GM20000 (cell line): ENCODE measurements at regions not wholly inside any gene's neighbourhood (a gene's known extent, or its start where the extent isn't known, plus 50 kb on each side); places are given as distances from the start of the nearest gene placed in this dataset.

Source experiments
- DNase-seq: peaks from one replicate; pipeline ENCODE4 v3.0.0; 2012; ENCODE audit warnings: low spot score
- TF ChIP-seq, protein P1 (sequence below): IDR thresholded peaks from 2 replicates; pipeline ENCODE4 v1.5.1; 2012; ENCODE audit warnings: mild to moderate bottlenecking, control low read depth; ENCODE audit errors: extremely low read depth, missing control alignments

DNA sequence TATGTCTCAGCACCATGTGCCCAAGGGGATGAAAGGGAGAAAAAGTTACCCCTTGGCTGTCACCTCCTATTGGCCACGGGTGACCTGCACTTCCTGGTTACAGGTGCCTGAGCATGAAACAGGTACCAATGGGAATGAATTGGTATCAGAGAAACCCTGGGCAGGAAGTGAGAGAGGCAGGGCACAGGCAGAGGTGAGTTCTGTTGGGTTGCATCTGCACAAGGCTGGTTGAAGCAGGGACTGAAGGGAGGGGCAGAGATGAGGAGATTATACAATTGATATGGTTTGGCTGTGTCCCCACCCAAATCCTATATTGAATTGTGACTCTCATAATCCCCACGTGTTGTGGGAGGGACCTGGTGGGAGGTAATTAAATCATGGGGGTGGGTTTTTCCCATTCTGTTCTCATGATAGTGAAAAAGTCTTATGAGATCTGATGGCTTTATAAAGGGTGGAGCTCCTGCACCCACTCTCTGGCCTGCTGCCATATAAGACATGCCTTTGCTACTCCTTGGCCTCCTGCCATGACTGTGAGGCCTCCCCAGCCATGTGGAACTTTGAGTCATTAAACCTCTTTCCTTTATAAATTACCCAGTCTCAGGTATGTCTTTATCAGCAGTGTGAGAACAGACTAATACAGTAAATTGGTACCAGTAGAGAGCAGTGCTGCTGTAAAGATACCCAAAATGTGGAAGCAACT lies 291.8 kb downstream of the LRFN2 start:
- DNase-seq, result no peak

DNA sequence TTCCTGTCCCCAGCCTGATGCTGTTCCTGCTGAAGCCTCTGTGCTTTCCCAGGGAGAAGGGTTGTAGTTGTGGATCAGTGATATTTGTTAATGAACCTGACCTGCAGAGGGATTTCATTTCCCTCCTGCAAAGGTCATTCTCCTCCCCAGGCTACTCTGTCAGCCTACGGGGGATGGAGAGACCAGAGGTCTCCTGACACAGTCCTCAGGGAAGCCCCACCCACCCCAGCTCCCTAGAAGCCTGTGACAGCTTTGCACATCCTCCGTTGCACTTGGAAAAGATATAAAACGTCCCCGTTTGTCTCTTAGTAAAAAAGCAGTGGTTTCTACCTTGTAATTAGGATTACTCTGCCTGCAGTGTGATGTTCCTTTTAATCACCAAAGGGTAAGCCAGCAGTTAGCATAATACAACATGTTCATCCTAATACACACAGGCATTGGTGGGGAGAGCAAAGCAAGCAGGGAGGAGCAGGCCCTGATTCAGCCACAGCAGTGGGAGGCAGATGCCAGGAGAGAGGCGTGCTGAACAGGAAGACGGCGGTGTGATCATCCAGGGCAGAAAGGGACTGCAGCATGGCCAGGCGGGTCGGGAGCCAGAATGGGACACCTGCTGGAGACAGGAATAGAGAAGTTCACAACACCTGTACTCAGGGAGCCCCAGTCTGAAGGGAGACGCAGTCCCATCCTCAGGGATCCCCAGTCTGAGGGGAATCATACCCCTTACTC lies 293.5 kb downstream of the LRFN2 start:
- TF ChIP-seq, protein P1, sequence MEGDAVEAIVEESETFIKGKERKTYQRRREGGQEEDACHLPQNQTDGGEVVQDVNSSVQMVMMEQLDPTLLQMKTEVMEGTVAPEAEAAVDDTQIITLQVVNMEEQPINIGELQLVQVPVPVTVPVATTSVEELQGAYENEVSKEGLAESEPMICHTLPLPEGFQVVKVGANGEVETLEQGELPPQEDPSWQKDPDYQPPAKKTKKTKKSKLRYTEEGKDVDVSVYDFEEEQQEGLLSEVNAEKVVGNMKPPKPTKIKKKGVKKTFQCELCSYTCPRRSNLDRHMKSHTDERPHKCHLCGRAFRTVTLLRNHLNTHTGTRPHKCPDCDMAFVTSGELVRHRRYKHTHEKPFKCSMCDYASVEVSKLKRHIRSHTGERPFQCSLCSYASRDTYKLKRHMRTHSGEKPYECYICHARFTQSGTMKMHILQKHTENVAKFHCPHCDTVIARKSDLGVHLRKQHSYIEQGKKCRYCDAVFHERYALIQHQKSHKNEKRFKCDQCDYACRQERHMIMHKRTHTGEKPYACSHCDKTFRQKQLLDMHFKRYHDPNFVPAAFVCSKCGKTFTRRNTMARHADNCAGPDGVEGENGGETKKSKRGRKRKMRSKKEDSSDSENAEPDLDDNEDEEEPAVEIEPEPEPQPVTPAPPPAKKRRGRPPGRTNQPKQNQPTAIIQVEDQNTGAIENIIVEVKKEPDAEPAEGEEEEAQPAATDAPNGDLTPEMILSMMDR, result no peak
- DNase-seq, result no peak

More for the DNA sequence above, 291.8 kb downstream of the LRFN2 start:
- TF ChIP-seq, protein P1, result no peak

GRCh38 chr6:40293060-40293459 lies 294.1 kb downstream of the LRFN2 start:
- TF ChIP-seq, protein P1, result no peak
- DNase-seq, result no peak

GRCh38 chr6:40290816-40291215 lies 296.3 kb downstream of the LRFN2 start:
- TF ChIP-seq, protein P1, result no peak
- no peak for DNase-seq

DNA sequence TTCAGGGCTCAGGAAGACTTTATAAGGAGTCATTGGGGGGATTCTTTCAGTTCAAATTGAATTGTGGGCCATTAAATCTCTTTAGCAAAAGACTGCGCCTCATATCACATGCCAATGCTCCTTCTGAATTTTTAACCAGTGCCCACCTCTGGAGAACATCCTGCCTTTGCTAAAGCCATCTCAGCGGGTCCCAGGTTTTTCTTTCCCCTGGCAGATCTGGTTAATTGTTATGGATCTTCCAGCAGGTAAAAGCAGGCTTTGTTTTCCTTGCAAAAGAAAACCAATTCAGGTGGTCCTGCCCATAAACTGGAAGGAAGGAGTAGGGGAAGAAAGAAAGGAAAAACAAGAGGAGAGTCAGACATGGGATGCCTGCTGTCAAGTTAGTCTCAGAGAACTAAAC lies 298.2 kb downstream of the LRFN2 start:
- TF ChIP-seq, protein P1, result no peak
- DNase-seq, result no peak

GRCh38 chr6:40287296-40287850 lies 299.8 kb downstream of the LRFN2 start:
- no peak for DNase-seq
- TF ChIP-seq, protein P1, result no peak

GRCh38 chr6:40286721-40287120 lies 300.4 kb downstream of the LRFN2 start:
- TF ChIP-seq, protein P1, result no peak
- no peak for DNase-seq
